ENCODE measurements at regions not wholly inside any gene's neighbourhood (a gene's known extent, or its start where the extent isn't known, plus 50 kb on each side); places are given as distances from the start of the nearest gene placed in this dataset.

DNA sequence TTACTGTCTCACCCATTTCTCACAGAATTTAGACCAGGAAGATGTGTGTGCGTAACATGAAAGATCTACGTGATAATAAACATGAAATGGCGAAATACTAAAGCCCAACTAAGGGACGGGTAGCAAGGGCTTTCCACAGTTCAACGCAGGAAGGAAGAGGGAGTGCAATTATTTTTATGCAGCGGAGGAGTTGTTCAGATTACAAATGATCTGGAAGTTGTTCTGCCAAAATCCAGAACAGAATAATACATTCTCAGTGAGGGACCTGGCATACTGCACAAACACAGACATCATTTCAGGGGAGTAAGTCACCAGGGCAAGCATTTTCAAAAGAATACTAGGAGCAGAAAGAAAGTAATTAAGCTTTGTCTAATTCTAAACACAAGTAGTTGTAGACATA lies 133.6 kb upstream of the RAP2B start:
- DNase-seq (ENCODE audit: low read depth): peak; percentile 38

DNA sequence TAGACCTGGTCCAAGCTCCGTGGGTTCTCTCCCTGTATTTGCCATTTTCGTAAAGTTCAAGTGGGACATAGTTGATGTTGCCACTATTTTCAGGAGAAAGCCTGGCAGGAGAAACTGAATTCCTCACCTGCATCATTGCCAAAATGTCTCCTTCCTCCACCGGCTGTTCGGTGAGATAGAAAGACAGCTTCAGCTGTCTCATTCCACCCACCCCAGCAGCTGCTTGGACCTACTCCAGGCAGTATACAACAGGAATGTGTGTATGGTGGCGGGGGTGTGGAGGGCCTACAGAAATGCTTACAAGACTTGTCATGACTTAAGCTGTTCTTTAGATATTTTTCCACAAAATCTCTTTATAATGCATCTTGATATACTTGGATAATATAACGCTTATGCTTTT lies 132.7 kb upstream of the RAP2B start:
- DNase-seq (ENCODE audit: low read depth): peak; percentile 95

DNA sequence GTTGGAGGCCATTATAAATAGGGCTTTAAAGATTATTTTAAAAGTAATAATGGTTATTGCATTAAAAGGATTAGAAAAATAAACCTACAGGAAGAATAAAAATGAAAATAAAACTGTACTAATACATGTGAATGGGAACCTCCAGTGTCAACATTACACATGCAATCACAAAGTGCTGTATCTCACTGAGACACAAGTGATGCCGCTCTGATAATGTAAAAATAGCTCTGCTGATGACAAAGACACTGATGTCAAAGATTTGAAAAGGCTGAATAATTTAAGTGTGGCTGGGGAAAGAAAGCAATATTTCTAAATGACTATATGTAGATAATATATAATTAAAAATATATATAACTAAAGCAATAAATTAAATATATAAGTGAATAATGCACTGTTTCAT lies 129.1 kb upstream of the RAP2B start:
- no peak for DNase-seq (ENCODE audit: low read depth)

DNA sequence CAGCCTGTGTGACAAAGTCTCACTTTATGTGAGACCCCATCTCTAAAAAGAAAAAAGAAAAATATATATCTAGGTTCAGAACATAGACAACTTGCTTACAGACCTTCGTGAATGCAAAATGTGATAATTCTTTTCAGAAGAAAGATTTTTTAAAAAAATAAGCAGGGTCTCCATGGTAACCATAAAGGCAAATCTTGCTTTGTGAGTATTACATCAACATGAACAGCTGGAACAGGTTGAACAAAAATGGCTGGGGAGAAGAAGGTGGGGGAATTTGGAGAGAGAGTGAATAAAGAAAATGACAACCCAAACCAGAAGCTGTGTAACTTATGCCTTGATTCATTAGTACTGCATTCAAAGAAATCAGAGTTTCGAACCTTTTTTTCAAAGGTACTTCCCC lies 125.2 kb upstream of the RAP2B start:
- DNase-seq (ENCODE audit: low read depth): no peak

DNA sequence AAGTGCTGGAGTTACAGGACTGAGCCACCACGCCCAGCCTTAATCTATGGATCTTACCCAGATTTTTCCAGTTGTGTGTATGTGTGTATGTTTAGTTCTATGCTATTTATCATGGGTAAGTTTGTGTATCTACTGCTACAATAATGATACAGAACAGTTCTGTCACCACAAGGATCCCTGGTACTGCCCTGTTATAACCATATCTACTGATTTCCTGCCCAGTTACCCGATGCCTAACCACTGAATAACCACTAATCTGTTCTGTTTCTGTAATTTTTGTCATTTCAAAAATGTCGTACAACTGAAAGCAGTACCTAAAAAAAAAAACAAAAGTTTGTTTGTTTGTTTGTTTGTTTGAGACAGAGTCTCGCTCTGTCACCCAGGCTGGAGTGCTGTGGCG lies 123.7 kb upstream of the RAP2B start:
- DNase-seq (ENCODE audit: low read depth): no peak

DNA sequence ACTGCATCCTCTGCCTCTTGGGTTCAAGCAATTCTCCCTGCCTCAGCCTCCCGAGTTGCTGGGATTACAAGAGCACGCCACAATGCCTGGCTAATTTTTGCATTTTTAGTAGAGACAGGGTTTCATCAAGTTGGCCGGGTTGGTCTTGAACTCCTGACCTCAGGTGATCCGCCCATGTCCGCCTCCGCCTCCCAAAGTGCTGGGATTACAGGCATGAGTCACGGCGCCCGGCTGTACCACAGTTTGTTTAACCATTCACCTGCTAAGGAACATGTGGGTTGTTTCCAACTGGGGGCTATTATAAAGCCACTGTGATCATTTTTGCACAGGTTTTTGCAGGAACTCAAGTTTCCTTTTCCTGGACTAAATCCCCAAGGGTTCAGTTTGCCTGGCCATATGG lies 123.2 kb upstream of the RAP2B start:
- DNase-seq (ENCODE audit: low read depth): peak; percentile 58

DNA sequence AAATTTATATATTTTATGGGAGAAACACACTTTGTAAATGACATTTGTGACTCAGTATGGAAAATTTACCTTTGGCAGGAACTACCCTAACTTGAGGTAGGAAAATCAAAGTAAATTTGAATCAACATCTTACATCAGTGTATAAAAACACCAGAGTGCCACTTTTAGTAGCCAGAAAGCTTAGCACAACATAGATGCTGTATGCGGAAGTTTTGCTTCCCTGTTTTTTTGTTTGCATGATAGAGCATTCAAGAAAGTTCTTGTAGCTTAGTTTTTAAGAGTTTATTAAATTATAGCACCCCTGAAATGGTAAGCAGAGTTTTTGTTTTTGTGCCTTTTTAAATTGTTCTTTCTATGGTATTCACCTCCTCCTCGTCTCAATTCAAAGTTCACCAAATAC lies 120.8 kb upstream of the RAP2B start:
- DNase-seq (ENCODE audit: low read depth): no peak

DNA sequence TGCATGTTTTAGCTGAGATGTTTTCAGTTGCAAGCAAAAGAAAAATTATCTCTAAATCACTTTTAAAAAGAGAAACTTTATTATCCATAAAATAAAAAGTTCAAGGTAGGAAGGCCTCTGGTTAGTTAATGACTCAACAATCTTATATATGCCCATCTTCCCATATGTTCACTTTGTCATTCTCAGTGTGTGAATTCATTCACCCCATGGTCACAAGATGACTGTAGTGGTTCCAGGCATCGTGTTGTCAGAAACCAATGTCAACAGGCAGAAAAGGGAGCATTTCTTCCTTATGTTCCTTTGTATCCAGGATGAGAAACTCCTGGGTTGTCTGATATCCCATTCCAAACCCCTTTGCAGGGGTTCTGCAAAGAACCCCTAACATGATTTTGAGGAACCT lies 119.9 kb upstream of the RAP2B start:
- DNase-seq (ENCODE audit: low read depth): no peak

DNA sequence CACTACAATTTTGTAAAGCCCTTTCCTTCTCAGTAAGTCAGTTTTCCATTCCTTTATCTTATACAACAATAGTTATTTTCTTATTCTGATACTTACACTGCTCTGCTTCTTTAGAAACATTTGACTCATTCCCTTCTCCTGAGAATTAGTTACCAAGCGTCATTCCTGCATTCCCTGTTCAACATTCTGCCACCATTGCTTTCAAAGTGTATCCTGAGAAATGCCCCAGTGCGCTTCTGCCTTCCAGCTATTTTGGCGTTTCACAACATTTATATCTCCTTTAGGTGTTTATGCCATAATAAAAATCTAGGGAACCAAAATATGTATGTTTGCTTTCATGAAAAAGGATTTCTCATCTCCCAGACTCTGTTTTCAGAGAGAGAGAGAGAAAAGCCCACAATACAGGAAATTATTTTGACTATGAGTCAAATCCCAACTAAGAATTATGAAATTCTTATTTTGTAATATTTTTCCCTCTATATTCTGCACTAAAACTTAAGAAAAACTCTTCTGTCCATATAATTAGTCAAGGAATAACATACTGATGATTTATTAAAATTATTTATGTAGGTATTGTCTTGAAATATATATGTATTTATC lies 118.2 kb upstream of the RAP2B start:
- DNase-seq (ENCODE audit: low read depth): peak; percentile 63

DNA sequence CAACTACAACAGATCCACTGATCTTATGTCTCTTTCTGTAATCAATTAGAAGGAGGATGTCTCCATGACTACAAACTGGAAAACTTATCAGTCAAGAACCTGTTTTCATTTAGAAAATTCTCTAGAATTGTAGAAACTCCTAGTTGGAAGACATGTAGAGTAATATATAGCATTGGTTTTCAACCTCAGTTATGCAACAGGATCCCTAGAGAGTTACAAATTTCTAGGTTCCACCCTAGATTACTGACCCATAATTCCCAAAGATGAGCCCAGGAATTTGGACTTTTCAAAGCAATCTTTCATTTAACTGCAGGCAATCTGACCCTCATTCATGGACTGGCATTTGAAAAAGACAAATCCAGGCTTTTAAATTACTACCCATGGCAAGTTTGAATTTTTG lies 116.9 kb upstream of the RAP2B start:
- DNase-seq (ENCODE audit: low read depth): no peak

DNA sequence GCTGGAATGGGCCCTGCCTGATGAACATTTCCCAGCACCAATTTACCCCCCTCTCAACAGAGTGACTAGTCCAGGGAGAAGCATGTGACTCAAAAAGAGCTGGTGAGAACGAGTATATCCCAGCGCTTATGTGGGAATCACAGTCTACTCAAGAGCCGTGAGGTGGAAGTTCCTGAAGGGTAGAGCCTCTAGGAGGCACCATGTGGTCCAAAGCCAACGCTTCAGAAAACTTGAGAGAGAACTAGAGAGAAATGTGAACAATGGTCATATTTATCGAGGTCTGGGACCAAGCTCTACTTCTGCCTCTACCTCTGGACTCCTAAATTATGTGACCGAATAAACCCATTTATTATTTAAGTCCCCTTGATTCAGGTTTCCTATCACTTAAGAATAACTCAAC lies 111.0 kb upstream of the RAP2B start:
- DNase-seq (ENCODE audit: low read depth): no peak

DNA sequence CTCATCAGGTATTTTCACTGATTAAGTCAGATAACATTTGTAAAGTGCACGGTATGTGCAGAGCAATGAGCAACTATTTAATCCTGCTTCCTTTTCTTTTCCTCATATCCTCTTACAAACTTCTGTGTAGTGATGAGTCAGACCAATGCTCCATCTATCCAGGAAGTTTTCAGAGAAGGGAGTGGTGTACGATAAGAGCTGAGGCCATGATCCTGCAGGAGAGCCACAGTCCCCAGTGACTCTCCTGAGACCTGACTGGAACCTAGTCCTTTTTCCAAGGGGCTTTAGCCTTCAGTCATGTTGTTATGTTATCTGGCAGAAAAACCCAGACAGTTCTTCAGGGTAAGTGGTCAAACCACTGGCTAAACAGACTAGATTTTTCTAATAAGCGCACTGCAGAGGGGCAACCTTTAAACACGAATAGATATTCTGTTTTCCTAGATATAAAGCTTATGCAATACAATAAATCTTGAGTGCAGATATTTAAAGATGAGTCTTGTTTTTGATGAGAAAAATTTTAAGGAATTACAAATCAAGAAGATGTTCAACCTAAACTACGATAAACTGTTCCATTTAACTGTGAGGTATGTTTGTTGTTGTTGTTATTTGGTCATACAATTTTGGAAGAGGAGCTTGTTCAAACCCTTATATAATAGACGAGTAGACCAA lies 110.5 kb upstream of the RAP2B start:
- peak; percentile 87 for DNase-seq (ENCODE audit: low read depth)

DNA sequence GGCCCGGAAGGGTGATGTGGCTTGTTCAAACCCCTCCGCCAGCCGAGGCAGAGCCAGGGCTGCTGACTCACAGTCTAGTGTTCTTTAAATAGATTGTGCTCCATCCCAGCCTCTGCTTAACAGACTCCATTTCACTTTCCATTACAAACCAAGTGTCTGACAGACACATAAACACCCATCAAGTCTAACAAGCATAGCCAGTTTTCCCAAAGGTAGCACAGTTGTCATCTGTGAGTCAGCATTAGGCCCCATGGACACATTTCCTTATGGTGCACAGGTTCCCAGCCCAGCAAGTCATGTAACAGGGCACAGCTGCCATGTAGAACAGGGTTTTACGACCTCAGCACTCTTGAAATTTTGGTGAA lies 109.9 kb upstream of the RAP2B start:
- DNase-seq (ENCODE audit: low read depth): peak; percentile 94

DNA sequence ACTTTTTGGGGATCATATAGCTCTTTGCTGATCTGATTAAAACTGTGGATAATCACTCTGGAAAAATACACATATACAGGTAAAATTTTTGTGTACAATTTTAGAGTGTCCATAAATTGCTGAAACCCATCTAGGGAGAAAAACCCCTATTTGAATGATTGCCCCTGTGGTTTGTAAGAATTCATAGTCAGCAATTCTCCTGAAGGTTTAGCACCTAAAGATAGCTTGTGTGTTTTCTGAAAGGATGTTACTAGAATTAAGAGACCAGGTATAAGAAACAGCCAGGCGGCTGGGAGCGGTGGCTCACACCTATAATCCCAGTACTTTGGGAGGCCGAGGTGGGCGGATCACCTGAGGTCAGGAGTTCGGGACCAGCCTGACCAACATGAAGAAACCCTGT lies 106.8 kb upstream of the RAP2B start:
- DNase-seq (ENCODE audit: low read depth): no peak

DNA sequence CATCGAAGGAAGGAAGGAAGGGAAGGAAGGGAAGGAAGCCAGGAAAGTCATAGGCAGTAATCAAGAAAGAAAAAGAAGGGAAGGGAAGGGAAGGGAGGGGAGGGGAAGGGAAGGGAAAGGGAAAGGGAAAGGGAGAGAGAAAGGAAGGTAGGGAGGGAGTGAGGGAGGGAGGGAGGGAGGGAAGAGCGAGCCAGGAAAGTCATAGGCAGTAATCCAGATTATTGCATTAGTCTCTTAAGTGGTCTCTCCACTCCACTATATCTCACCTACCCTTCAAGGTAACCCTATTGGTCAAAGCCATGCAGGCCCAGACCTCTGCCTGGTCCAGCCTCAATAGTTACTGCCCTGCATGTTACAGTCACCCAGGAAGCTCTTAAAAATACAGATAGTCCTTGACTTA lies 106.2 kb upstream of the RAP2B start:
- no peak for DNase-seq (ENCODE audit: low read depth)

DNA sequence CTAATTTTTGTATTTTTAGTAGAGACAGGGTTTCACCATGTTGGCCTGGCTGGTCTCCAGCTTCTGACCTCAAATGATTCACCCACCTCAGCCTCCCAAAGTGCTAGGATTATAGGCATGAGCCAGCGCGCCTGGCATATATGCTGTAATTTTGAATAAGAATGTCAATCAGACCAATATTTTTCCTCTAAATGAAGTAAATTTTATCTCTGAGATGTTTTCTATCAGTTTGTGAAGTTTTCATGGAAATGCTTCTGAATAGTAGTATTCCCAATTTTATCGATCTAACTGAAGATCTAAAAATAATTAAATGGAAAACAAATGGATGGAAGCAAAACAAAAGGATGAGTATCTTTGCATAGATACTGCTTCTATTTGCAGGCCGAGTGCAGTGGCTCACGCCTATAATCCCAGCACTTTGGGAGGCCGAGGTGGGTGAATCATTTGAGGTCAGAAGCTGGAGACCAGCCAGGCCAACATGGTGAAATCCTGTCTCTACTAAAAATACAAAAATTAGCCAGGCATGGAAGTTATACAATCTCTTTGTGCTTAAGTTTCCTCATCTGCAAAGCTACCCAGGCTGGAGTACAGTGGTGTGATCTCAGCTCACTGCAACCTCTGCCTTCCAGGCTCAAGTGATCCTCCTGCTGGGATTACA lies 103.9 kb upstream of the RAP2B start:
- peak; percentile 80 for DNase-seq (ENCODE audit: low read depth)

DNA sequence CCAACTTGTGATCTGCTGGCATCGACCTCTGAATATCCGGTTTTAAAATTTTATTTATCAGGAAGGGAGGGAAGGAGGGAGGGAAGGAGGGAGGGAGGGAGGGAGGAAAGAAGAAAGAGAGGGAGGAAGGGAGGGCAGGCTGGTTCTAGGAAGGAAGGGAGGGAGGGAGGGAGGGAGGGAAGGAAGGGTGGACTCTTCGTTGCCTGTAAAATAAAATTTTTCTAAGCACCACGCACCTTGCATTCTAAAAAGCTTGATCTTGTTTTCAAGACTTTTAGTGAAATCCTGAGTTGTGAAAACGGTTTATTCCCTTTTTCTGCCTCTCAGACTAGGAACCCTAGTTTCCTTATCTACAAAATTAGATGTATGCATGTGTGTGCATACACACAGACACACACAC lies 101.7 kb upstream of the RAP2B start:
- DNase-seq (ENCODE audit: low read depth): no peak

DNA sequence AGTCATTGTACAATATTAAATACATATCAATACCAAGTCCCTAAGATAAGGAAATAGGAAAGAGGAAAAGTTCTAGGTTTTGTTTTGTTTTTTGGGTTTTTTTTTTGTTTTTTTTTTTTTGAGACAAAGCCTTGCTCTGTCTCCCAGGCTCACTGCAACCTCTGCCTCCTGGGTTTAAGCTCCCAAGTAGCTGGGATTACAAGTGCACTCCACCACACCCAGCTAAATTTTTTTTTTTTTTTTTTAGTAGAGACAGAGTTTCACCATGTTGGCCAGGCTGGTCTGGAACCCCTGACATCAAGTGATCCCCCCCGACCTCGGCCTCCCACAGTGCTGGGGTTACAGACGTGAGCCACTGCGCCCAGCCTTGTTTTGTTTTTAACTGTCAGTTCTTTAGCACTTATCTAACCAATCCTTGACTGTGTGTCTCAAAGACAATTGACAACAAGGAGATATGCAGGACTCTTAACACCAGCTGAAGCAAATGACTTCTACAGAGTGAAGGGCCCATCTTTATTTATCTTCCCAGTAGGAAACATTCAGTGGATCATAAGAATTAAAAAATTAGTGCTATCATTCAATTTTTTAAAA lies 100.0 kb upstream of the RAP2B start:
- no peak for DNase-seq (ENCODE audit: low read depth)

DNA sequence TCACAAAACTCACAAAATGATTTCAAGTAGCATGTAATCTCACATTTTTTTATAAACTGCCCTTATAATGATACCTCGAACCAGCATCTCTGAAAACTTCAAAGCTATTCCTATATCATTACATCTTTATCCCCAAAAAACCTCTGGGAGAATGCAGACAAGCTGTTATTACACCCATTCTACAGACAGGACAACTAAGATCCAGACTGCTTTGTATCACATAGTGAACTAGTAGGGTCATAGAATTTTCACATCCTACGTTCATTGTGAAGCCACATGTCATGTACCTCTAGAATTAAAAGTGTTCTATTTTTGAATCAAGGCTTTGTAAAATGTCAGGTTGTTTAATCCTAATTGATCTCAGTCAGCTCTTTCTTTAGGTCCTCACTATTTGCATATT lies 98.7 kb upstream of the RAP2B start:
- no peak for DNase-seq (ENCODE audit: low read depth)

DNA sequence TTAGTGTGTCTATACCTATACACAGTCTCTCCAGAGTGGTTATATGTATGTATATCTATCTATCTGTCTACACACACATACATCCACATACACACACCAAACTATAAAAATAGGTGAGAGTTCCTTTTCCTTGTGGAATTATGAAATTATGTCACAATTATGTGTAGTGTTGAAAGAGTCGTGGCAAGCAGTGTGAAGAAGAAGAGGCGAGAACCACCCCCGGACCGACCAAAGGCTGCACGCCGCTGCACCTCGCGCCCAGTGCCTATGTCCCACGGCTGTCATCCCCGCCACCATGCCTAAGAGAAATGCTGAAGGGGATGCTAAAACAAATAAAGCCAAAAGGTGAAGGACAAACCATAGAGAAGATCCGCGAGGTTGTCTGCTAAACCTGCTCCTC lies 95.0 kb upstream of the RAP2B start:
- DNase-seq (ENCODE audit: low read depth): no peak

DNA sequence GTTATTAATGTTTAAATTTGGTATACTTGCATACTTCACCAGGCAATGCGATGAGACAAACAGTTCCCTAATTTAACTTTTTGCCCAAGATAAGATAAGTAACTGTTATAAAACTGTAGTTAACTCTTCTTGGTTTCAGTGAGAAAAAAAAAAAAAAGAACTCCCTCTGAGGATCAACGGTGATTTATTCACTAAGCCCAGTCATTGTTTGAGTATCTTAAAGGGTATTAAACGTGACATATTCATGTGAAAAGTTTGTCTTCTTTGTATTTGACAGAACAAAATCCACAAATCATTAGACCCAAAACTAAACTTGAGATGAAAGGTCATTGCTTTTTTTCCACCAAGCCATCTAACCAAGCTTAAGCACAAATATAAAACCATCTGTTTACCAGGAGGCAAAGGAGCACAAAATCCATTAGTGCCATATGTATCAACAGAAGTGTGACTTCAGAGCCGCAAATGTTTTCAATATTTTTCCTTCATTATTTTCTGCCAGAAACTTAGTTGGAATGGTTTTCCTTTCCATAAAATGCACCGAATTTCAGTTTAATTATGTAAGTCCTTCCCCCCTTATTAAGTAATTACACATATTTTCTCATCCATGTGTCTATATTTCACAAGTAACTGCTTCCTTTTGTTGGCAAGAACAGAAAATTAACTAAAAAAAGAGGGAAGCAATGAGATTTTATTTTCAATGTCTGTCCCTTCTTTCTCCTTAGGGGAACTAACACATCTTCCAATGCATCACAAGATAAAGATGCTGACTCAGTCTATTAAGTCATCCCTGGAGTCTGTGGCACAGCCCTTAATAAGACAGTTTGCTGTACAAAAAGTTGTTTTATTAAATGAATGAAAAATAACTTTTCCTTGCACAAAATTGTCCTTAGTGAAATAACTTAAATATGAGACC lies 92.2 kb upstream of the RAP2B start:
- DNase-seq (ENCODE audit: low read depth): peak; percentile 72

DNA sequence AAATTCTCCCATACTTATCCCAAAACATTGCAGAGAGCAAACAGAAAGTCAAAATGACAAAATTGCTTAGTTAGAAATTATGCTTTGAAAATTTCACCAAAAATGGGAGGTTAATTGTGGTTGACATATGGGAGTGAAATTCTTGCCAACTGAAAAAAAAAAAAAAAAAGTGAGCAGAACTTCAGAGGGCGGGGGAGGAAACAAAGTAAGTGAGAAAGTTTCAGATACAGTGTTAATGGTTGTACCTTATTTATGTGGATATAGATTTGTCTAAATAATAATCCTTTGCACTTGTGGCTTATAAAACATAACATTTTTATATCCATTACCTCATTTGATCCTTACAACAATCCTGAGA lies 91.5 kb upstream of the RAP2B start:
- no peak for DNase-seq (ENCODE audit: low read depth)

Measured in LHCN-M2 (cell line).